Transverse colon (tissue), 4 donors: ENCODE measurements at regions not wholly inside any gene's neighbourhood (a gene's known extent, or its start where the extent isn't known, plus 50 kb on each side); places are given as distances from the start of the nearest gene placed in this dataset.

Experiments used
- DNase-seq: peaks from one replicate; pipeline ENCODE4 v3.0.0-alpha.2; 2019
- H3K27ac ChIP-seq, 4 donors: fragments of 200-600 bp; sonication (generic); 2 replicates each; pipeline ENCODE4 v1.5.1; 2016 to 2018; ENCODE audit warnings: inconsistent platforms in 4 of 4
- H3K27me3 ChIP-seq: fragments of 200-600 bp; sonication (generic); 2 replicates; pipeline ENCODE4 v1.5.1; 2017; ENCODE audit warnings: inconsistent platforms
- H3K36me3 ChIP-seq, 4 donors: fragments of 200-600 bp; sonication (generic); 2 replicates each; pipeline ENCODE4 v1.5.1; 2017 to 2019; ENCODE audit warnings: inconsistent platforms in 4 of 4
- H3K4me1 ChIP-seq, 4 donors: fragments of 200-600 bp; sonication (generic); 2 replicates each; pipeline ENCODE4 v1.5.1; 2017 to 2020; ENCODE audit warnings: inconsistent platforms in 4 of 4
- H3K4me3 ChIP-seq, 4 donors: fragments of 200-600 bp; sonication (generic); 1 replicate in 1 of 4; 2 replicates in 3 of 4; pipeline versions ENCODE4 v1.5.1 to v1.6.1; 2017 to 2019; ENCODE audit warnings: inconsistent platforms in 4 of 4
- H3K9me3 ChIP-seq, 2 donors: fragments of 200-600 bp; sonication (generic); 2 replicates each; pipeline ENCODE4 v1.5.1; 2017 to 2019; ENCODE audit warnings: inconsistent platforms in 2 of 2
- CTCF ChIP-seq, 5 experiments: fragments of 200-600 bp in 3 of 5; fragments of 450-650 bp in 2 of 5; sonication (generic) in 3 of 5; IDR thresholded peaks; 1 replicate in 2 of 5; 2 replicates in 3 of 5; pipeline ENCODE4 v1.5.1; 2016 to 2017; ENCODE audit warnings: antibody characterized with exemption in 5 of 5, inconsistent platforms in 3 of 5, mild to moderate bottlenecking in 2 of 5, moderate library complexity in 1 of 5
- EP300 ChIP-seq: sonication (generic); formaldehyde crosslinking; IDR thresholded peaks from one replicate; pipeline ENCODE4 v1.6.1; 2017; ENCODE audit warnings: antibody characterized with exemption, low read depth
- POLR2A ChIP-seq: fragments of 450-650 bp; IDR thresholded peaks from one replicate; pipeline ENCODE4 v1.6.1; 2016; ENCODE audit warnings: antibody characterized with exemption, mild to moderate bottlenecking, moderate library complexity
- POLR2AphosphoS5 ChIP-seq, 3 donors: sonication (generic); formaldehyde crosslinking; IDR thresholded peaks; one replicate each; pipeline ENCODE4 v1.6.1; 2016; ENCODE audit warnings: antibody characterized with exemption in 3 of 3
- WGBS, 2 donors: methylation state at CpG; one replicate each; pipeline ENCODE4 v1.1.5; 2018; ENCODE audit warnings: low coverage in 1 of 2; 5-methylcytosine and 5-hydroxymethylcytosine counted together
- in situ Hi-C, 4 donors: fragments of 200-750 bp; cut with MboI; loops; one replicate each; pipeline versions ENCODE4 v1.15.0 to v1.15.1; 2017; ENCODE audit warnings: low sequenced_read_pairs in 3 of 4, low pct_ligation_motif_present in 1 of 4, low pct_unique_long_range_greater_than_20kb in 1 of 4
- intact Hi-C: fragments of 100-400 bp; cut with DNase I; formaldehyde crosslinking; loops from one replicate; pipeline ENCODE4 v1.15.1; 2023; ENCODE audit warnings: low total_unique reads

- intact Hi-C loops, result no loop called here
- H3K36me3 ChIP-seq, result no peaks in the 10 kb centered on the region
- TF ChIP-seq CTCF (IDR thresholded peaks at IDR 0.05) (no peak), POLR2A (no peak), EP300 (no peak), POLR2AphosphoS5 (IDR thresholded peaks at IDR 0.05) (no peak)
- no peak overlapping the region for H3K27ac ChIP-seq
- no peaks in the 10 kb centered on the region for H3K4me1 ChIP-seq
- H3K9me3 ChIP-seq, result no peaks in the 10 kb centered on the region
- peaks cover 3% of the 10 kb centered on the region for H3K27me3 ChIP-seq
- WGBS, 2 donors, result 87% methylated on average over 4 of the region's 5 CpGs; no CpG with 5 or more reads in 1 of the 2 donors
- H3K4me3 ChIP-seq, result no peak overlapping the region
- no peak for DNase-seq
- in situ Hi-C loops, result loop anchor here in 2 of 4 donors (25.0 kb wide), 1 partner anchor 567 kb away; no protein-coding TSS in a partner anchor
Measured at GRCh38 chr19:30795727-30796126, 423.5 kb downstream of the ZNF536 start.

- H3K9me3 ChIP-seq, result no peaks in the 10 kb centered on the region
- H3K36me3 ChIP-seq, result no peaks in the 10 kb centered on the region
- H3K27me3 ChIP-seq, result no peaks in the 10 kb centered on the region
- in situ Hi-C loops (loop anchor here in 2 of 4 donors (25.0 kb wide), 1 partner anchor 569 kb away; no protein-coding TSS in a partner anchor), intact Hi-C loops (no loop called here)
- H3K27ac ChIP-seq, result no peak overlapping the region
- 20 to 67% methylated on average over 1 to 6 of the region's 6 CpGs for WGBS, 2 donors
- no peak overlapping the region for H3K4me3 ChIP-seq
- DNase-seq, result no peak
- no peaks in the 10 kb centered on the region for H3K4me1 ChIP-seq
- TF ChIP-seq CTCF (IDR thresholded peaks at IDR 0.05) (no peak), POLR2A (no peak), EP300 (no peak), POLR2AphosphoS5 (IDR thresholded peaks at IDR 0.05) (no peak)
Measured at GRCh38 chr19:30792561-30793505, 420.6 kb downstream of the ZNF536 start.

GRCh38 chr19:30791088-30791487, 418.9 kb downstream of the ZNF536 start:
- Histone ChIP-seq H3K27ac (no peak overlapping the region), H3K4me1 (no peaks in the 10 kb centered on the region), H3K9me3 (no peaks in the 10 kb centered on the region), H3K4me3 (no peak overlapping the region), H3K27me3 (no peaks in the 10 kb centered on the region), H3K36me3 (no peaks in the 10 kb centered on the region)
- TF ChIP-seq CTCF (IDR thresholded peaks at IDR 0.05) (no peak), EP300 (no peak), POLR2A (no peak), POLR2AphosphoS5 (IDR thresholded peaks at IDR 0.05) (no peak)
- WGBS, 2 donors, result 64 to 69% methylated on average over 3 to 13 of the region's 13 CpGs
- intact Hi-C loops (no loop called here), in situ Hi-C loops (loop anchor here in 2 of 4 donors (25.0 kb wide), 1 partner anchor 571 kb away; no protein-coding TSS in a partner anchor)
- no peak for DNase-seq

GRCh38 chr19:30790056-30790680, 418.0 kb downstream of the ZNF536 start:
- WGBS, 2 donors, result 90% methylated on average over 3 of the region's 3 CpGs; no CpG with 5 or more reads in 1 of the 2 donors
- Histone ChIP-seq H3K27ac (no peak overlapping the region), H3K36me3 (no peaks in the 10 kb centered on the region), H3K4me1 (no peaks in the 10 kb centered on the region), H3K9me3 (no peaks in the 10 kb centered on the region), H3K4me3 (no peak overlapping the region), H3K27me3 (no peaks in the 10 kb centered on the region)
- TF ChIP-seq POLR2A (no peak), CTCF (IDR thresholded peaks at IDR 0.05) (no peak), POLR2AphosphoS5 (IDR thresholded peaks at IDR 0.05) (no peak), EP300 (no peak)
- no peak for DNase-seq
- in situ Hi-C loops (loop anchor here in 2 of 4 donors (25.0 kb wide), 1 partner anchor 572 kb away; no protein-coding TSS in a partner anchor), intact Hi-C loops (no loop called here)
